ENCODE measurements at regions not wholly inside any gene's neighbourhood (a gene's known extent, or its start where the extent isn't known, plus 50 kb on each side); places are given as distances from the start of the nearest gene placed in this dataset.
"Not testable (repeated sequence)": the region's sequence is repeated elsewhere in the genome, so short reads cannot be mapped to it uniquely, and the experiment has no call there.

GRCh38 chr12:88667615-88668014, 87.3 kb upstream of the KITLG start:
- DNase-seq: not testable (repeated sequence)

- DNase-seq: no peak
These were observed 84.8 kb upstream of the KITLG start for GRCh38 chr12:88665071-88665470.

DNA sequence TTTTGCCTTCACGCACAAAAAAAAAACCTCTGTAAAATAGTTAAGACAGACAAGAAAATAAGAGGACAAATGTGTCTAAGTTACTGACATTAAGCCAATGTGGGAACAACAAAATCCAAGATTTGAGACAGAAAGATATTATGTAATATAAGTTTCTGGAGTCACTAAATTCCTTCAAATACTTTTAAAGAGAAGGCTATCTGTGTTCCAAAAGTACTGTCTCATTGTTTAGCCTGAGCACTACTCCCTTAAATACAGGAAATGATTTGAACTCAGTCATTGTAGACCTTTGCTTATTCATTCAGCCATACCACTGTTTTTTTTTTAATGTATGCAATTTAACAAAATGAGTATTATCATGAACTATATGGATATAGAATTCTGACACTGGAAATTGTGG, 82.7 kb upstream of the KITLG start:
- DNase-seq: no peak

DNA sequence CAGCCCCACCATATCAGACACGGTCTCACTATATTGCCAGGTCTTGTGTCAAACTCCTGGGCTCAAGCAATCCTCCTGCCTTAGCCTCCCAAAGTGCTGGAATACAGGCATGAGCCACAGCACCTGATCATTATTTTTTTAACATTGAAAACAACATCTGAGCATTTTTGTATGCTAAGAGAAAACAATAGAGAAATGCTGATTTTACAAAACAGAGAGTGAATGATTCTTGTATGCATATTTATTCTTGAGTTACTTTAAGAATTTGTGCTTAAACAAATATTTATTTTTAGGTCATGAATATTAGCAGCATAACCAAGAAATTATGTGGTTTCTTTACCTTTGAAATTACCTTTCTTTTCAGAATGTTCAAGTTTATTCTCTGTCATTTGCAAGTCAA, 81.8 kb upstream of the KITLG start:
- DNase-seq: no peak

- no peak for DNase-seq
These were observed 77.7 kb upstream of the KITLG start for GRCh38 chr12:88658009-88658408.

- DNase-seq: no peak
These were observed 70.4 kb upstream of the KITLG start for GRCh38 chr12:88650715-88651114.

- DNase-seq: no peak
These were observed 68.4 kb upstream of the KITLG start for GRCh38 chr12:88648625-88649024.

DNA sequence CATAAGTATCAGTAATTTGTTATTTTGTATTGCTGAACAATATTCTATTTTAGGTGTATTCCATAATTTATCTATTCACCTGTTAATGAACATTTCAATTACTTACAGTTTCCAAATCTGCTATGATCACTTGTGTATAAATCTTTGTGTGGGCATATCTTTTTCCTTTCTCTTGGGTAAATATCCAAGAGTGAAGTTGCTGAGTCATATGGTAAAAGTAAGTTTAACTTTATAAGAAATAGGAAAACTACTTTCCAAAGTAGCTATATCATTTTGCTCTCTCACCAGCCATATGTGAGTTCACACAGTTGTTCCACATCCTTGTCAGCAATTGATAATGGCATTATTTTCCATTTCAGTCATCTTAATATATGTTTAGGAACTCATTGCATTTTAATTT, 66.6 kb upstream of the KITLG start:
- DNase-seq: no peak

DNA sequence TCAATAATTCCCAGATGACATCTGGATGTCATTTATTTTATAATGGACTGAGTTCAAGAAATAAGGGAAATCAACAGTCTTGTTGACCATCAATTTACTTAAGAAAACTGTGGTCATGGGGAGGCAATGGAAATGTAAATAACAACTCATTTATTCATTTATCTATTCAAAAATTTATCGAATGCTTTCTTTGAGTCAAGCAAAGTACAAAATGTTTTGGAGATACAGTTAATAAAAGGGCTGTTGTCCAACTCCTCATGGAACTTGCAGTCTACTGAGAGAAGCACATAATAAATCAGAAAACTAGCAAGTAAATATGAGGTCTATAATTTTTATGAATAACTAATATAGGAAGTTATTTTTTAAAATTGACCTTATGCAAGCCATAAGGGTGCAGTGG, 65.5 kb upstream of the KITLG start:
- DNase-seq: no peak

GRCh38 chr12:88644946-88645702, 64.9 kb upstream of the KITLG start:
- no peak for DNase-seq

DNA sequence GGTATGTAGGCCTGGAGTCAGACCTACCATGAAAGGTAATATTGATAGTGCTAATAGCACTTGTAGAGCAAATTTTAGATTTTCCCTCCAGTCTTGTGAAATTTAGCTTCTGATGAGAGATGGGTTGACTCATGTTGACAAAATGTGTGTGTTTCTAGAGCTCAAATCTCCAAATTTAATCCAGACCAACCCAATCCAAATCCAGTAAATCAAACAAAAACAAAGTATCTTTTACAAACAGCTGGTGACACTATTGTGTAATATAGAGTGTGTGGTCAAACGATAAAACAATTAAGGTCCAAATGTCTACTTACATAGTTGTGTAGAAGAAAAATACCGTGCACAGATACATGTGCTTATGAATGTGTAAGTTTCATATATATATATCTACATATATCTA, 63.4 kb upstream of the KITLG start:
- DNase-seq: no peak

DNA sequence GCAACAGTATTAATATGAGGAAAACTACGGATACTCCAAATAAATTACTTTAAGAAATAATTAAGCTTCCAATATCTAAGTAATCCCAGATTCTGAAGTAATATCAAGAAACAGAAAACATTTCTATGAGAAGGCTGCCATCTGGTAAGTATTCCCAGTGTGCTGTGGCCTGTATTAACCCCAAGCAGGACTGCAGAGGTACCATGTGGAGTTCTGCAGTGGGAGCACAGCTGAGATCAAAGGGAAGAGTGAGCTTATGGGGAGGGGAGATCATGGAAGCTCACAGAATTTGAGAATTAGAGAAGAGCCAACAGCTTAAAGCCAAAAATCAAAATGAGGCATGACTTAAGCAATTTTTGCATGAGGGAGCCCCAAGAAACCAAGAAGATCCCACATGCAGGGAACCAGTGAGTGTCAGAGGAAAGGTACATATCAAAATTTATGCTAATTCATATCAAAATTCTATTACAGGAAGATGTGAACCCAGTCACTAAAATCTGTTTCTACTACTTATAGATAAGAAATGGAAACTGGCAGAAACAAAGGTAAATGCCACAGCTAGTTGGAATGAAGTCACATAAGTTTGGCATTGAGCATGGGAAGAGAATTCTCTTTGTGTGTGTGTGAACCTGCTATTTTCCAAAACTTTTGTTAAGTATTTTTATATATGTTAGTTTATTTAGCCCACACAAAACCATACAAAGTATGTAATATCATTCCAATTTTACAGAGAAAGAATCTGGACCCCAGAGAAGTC, 62.6 kb upstream of the KITLG start:
- DNase-seq: no peak

DNA sequence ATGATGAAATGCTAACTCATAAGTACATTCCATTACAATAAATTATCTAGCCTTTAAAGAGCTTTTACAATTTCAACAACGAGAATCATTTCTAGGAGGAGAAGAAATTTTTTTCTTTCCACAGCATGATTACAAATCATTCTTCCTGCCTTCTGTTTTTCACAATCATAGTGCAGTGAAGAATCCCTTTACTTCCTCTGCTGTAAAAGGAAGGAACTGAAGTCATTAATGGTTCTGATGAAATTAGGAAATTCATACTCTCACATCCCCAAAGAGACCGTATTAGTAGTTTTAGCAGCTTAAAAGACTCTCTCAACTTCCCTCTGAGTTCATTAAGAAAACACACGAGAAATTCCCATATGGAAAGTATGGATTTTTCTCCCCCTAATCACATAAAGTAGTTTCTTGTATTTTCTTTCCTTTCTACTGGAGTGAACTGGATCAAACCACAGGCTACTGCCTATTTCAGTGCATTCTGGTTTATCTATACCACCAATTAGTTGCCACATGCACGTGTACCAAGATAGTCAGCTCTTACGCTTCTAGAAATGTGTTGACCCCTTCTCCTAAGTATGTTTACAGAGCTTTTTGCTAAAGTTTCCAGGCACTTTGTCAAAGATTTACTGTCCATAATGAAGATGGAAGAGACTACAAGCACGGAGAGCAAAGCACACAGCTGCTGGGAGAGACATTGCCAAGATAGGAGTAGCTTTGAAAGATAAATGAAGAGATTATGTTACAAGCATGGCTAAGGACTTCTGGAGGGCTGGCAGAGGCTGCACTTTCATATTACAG, 58.9 kb upstream of the KITLG start:
- DNase-seq: no peak

DNA sequence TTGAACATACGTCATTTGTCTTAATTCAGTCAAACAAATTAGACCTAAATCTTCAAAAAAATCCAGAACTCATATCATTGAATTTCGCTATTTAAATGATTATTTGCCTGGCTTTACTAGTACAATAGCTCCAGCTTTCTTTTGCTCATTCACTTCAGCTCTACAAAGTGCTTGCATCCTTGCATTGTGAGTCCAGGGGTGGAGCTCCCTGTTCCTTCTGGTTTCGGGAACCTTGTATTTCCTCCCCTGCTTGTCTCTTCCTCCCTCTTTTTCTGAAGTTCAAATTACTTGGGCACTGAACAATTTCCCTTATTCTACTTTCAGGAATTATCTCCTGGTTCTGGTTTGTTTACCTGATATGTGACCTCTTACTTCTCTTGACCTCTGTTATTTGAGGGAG, 58.1 kb upstream of the KITLG start:
- no peak for DNase-seq

GRCh38 chr12:88634008-88634407, 53.7 kb upstream of the KITLG start:
- DNase-seq: no peak

- no peak for DNase-seq
These were observed 53.0 kb upstream of the KITLG start for GRCh38 chr12:88633312-88633711.

GRCh38 chr12:88630561-88630960, 50.3 kb upstream of the KITLG start:
- DNase-seq: no peak

Data from CD4-positive, alpha-beta T cell treated with Interleukin-6 for 4 hours (primary cell).